ENCODE measurements at regions not wholly inside any gene's neighbourhood (a gene's known extent, or its start where the extent isn't known, plus 50 kb on each side); places are given as distances from the start of the nearest gene placed in this dataset.

- no peak for DNase-seq (ENCODE audit: low spot score)
- Histone ChIP-seq H3K4me3 (no peak overlapping the region), H3K27ac (no peak overlapping the region)
- no peak for TF ChIP-seq CTCF (IDR thresholded peaks at IDR 0.05)
Observed at GRCh38 chr4:96186593-96186992, 346.7 kb downstream of the PDHA2 start.

- no peak for DNase-seq (ENCODE audit: low spot score)
- TF ChIP-seq CTCF (IDR thresholded peaks at IDR 0.05), result no peak
- no peak overlapping the region for H3K27ac ChIP-seq
Observed at GRCh38 chr4:96189761-96190160, 349.9 kb downstream of the PDHA2 start.

GRCh38 chr4:96193061-96193460 is 353.2 kb downstream of the PDHA2 start:
- DNase-seq (ENCODE audit: low spot score), result no peak
- TF ChIP-seq CTCF (IDR thresholded peaks at IDR 0.05), result no peak
- Histone ChIP-seq H3K4me3 (no peak overlapping the region), H3K27ac (no peak overlapping the region)

More at GRCh38 chr4:96189761-96190160, 349.9 kb downstream of the PDHA2 start:
- H3K4me3 ChIP-seq, result no peak overlapping the region

- no peak overlapping the region for H3K27ac ChIP-seq
- TF ChIP-seq CTCF (IDR thresholded peaks at IDR 0.05), result no peak
- no peak for DNase-seq (ENCODE audit: low spot score)
Observed at GRCh38 chr4:96194993-96195392, 355.1 kb downstream of the PDHA2 start.

GRCh38 chr4:96205143-96205936 is 365.4 kb downstream of the PDHA2 start:
- Histone ChIP-seq H3K4me3 (no peak overlapping the region), H3K27ac (no peak overlapping the region)
- no peak for TF ChIP-seq CTCF (IDR thresholded peaks at IDR 0.05)
- no peak for DNase-seq (ENCODE audit: low spot score)

More at GRCh38 chr4:96194993-96195392, 355.1 kb downstream of the PDHA2 start:
- no peak overlapping the region for H3K4me3 ChIP-seq

- Histone ChIP-seq H3K4me3 (no peak overlapping the region), H3K27ac (no peak overlapping the region)
- no peak for DNase-seq (ENCODE audit: low spot score)
- no peak for TF ChIP-seq CTCF (IDR thresholded peaks at IDR 0.05)
Observed at GRCh38 chr4:96227515-96227914, 387.6 kb downstream of the PDHA2 start.

GRCh38 chr4:96228463-96228862 is 388.6 kb downstream of the PDHA2 start:
- no peak for TF ChIP-seq CTCF (IDR thresholded peaks at IDR 0.05)
- no peak for DNase-seq (ENCODE audit: low spot score)
- H3K27ac ChIP-seq, result no peak overlapping the region
- H3K4me3 ChIP-seq, result no peak overlapping the region

All from coronary artery (tissue), 2 donors.